ENCODE measurements at regions not wholly inside any gene's neighbourhood (a gene's known extent, or its start where the extent isn't known, plus 50 kb on each side); places are given as distances from the start of the nearest gene placed in this dataset.

- peak; percentile 38 to 70 for ATAC-seq (ENCODE audit: low FRiP score in 2 of 2)
- peaks cover 20 to 51% (median 32%) of the 10 kb centered on the region in 4 donors for H3K4me1 ChIP-seq
Observed at GRCh38 chr7:119392-120163, 72.8 kb upstream of the FAM20C start.

GRCh38 chr7:120164-120991 lies 72.0 kb upstream of the FAM20C start:
- ATAC-seq (ENCODE audit: low FRiP score in 2 of 2), result peak in 1 of 2 donors; percentile 68
- peak in 1 of 2 donors; percentile 67 for DNase-seq
- WGBS, 2 donors, result 62 to 81% methylated on average over 19 to 27 of the region's 27 CpGs
- Histone ChIP-seq H3K27me3 (no peaks in the 10 kb centered on the region), H3K9me3 (no peaks in the 10 kb centered on the region), H3K36me3 (no peaks in the 10 kb centered on the region), H3K4me3 (no peak overlapping the region), H3K4me1 (peaks cover 17 to 45% (median 28%) of the 10 kb centered on the region in 4 donors), H3K27ac (peak overlapping the region; percentile 20 to 86 (median 78))
- no peak for TF ChIP-seq POLR2AphosphoS5 (IDR thresholded peaks at IDR 0.05)
- TF ChIP-seq CTCF (IDR thresholded peaks at IDR 0.05), result peak in 2 of 6 experiments; percentile 26 to 35

More at GRCh38 chr7:119392-120163, 72.8 kb upstream of the FAM20C start:
- H3K9me3 ChIP-seq, result no peaks in the 10 kb centered on the region
- peak in 1 of 4 donors; percentile 42 for TF ChIP-seq POLR2A (IDR thresholded peaks at IDR 0.05)
- TF ChIP-seq CTCF (IDR thresholded peaks at IDR 0.05), result no peak
- no peak for TF ChIP-seq EP300 (IDR thresholded peaks at IDR 0.05)
- TF ChIP-seq POLR2AphosphoS5 (IDR thresholded peaks at IDR 0.05), result no peak
- no peaks in the 10 kb centered on the region for H3K27me3 ChIP-seq
- peak overlapping the region; percentile 74 to 86 (median 78) for H3K27ac ChIP-seq
- no peaks in the 10 kb centered on the region for H3K36me3 ChIP-seq
- peak overlapping the region in 1 of 4 donors; percentile 2 for H3K4me3 ChIP-seq
- 56 to 62% methylated on average over 16 to 26 of the region's 27 CpGs for WGBS, 2 donors
- peak; percentile 72 to 85 for DNase-seq

- TF ChIP-seq EP300 (IDR thresholded peaks at IDR 0.05), result no peak
- TF ChIP-seq POLR2AphosphoS5 (IDR thresholded peaks at IDR 0.05), result no peak
- TF ChIP-seq CTCF (IDR thresholded peaks at IDR 0.05), result no peak
- TF ChIP-seq POLR2A (IDR thresholded peaks at IDR 0.05), result no peak
- DNase-seq (no peak), ATAC-seq (ENCODE audit: low FRiP score in 2 of 2) (no peak)
- no peaks in the 10 kb centered on the region for H3K27me3 ChIP-seq
- no peaks in the 10 kb centered on the region for H3K36me3 ChIP-seq
- H3K27ac ChIP-seq, result peak overlapping the region in 2 of 4 donors; percentile 81 to 86
- no peaks in the 10 kb centered on the region for H3K9me3 ChIP-seq
- H3K4me3 ChIP-seq, result no peak overlapping the region
- H3K4me1 ChIP-seq, result peaks cover 13 to 39% (median 25%) of the 10 kb centered on the region in 4 donors
- WGBS, 2 donors, result 60 to 64% methylated on average over 18 of the region's 18 CpGs
Observed at GRCh38 chr7:121002-121785, 71.2 kb upstream of the FAM20C start.

GRCh38 chr7:123237-123636 lies 69.1 kb upstream of the FAM20C start:
- 82 to 89% methylated on average over 8 to 10 of the region's 10 CpGs for WGBS, 2 donors
- Histone ChIP-seq H3K4me1 (peaks cover 11 to 33% (median 20%) of the 10 kb centered on the region in 4 donors), H3K9me3 (no peaks in the 10 kb centered on the region), H3K4me3 (no peak overlapping the region), H3K27ac (no peak overlapping the region), H3K27me3 (no peaks in the 10 kb centered on the region), H3K36me3 (no peaks in the 10 kb centered on the region)
- no peak for ATAC-seq (ENCODE audit: low FRiP score in 2 of 2)
- no peak for TF ChIP-seq POLR2A (IDR thresholded peaks at IDR 0.05)
- no peak for TF ChIP-seq EP300 (IDR thresholded peaks at IDR 0.05)
- no peak for TF ChIP-seq POLR2AphosphoS5 (IDR thresholded peaks at IDR 0.05)
- TF ChIP-seq CTCF (IDR thresholded peaks at IDR 0.05), result no peak
- no peak for DNase-seq
